ENCODE measurements at regions not wholly inside any gene's neighbourhood (a gene's known extent, or its start where the extent isn't known, plus 50 kb on each side); places are given as distances from the start of the nearest gene placed in this dataset.
A peak's percentile ranks its signal among the peaks of the same experiment; 100 is the strongest.

DNA sequence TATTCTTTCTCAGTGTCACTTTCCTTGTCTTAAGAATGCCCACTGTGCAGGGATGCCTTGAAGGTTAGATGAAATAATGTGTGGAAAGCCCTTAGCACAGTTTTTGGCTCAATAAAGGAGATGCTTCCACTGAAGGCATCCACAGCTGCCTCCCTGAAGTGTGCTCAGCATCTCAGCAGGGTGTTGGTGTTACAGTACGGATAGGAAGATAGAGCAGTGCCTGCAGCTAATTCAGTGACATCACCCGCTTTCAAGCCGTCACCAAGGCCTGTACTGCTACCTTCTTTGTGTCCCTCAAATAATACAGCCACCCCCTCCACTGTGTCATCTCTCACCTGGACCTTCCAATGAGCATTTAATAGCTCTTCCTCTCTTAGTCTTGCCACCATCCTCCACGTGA, 59.0 kb downstream of the NDUFS5 start:
- no peak overlapping the region for H3K27ac Mint-ChIP-seq
- ATAC-seq (ENCODE audit: low read depth): no peak
- DNase-seq: no peak
- no peaks in the 10 kb centered on the region for H3K9me3 Mint-ChIP-seq
- peaks cover 5% of the 10 kb centered on the region for H3K4me1 Mint-ChIP-seq
- no peak overlapping the region for H3K4me3 Mint-ChIP-seq
- POLR2A ChIA-PET: no interaction called here
- no peaks in the 10 kb centered on the region for H3K36me3 Mint-ChIP-seq
- H3K27me3 Mint-ChIP-seq: peaks cover 36% of the 10 kb centered on the region

DNA sequence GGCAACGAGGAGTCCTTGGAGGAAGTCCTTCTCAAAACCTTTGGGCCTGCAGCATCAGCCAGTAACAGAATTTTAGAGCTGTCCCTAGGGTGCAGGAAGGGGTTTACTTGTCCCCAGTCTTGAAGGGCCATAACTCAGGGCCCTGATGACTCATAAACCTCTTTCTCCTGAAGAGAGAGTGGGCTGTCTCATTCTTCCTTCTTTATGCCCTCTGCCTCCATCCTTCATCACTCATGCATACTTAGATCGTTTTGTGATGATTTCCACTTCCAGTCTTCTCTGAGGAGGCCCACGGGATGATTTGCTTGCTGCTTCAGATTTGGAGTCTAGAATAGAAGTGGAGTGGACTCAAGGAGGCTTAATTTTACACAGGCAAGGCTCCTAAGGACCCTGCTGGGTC, 60.2 kb downstream of the NDUFS5 start:
- ATAC-seq (ENCODE audit: low read depth): no peak
- no peak overlapping the region for H3K27ac Mint-ChIP-seq

DNA sequence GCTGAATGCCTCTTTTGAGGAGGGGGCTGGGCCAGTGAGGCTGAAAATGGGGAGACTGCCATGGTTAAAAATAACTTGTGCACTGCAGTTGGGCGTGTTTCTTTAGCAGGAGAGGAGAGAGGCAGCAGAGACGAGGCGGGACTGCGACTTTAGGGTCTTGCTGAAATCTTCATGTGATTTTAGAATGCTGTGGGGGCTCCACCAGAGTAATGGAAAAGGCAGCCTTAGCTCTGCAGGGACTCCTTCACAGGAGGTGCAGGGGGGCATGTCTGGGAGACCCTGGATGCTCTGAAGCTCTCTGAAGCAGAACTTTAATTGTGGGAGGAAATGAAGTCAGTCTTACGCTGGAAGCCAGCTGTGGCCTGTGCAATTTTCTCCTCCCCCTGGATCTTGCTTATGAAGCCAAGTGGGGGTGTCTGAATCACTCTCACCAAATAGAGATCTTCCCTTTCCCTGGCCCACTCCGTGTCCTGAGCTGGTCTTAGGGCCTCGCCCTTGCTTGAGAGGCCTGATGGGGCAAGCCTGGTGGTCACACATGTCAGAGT, 60.8 kb downstream of the NDUFS5 start:
- no peak overlapping the region for H3K4me3 Mint-ChIP-seq
- no peaks in the 10 kb centered on the region for H3K9me3 Mint-ChIP-seq
- POLR2A ChIA-PET: no interaction called here
- DNase-seq (no peak), ATAC-seq (ENCODE audit: low read depth) (no peak)
- peaks cover 5% of the 10 kb centered on the region for H3K4me1 Mint-ChIP-seq
- no peaks in the 10 kb centered on the region for H3K36me3 Mint-ChIP-seq
- H3K27ac Mint-ChIP-seq: no peak overlapping the region
- H3K27me3 Mint-ChIP-seq: peaks cover 29% of the 10 kb centered on the region

More for the DNA sequence above, 60.2 kb downstream of the NDUFS5 start:
- H3K9me3 Mint-ChIP-seq: no peaks in the 10 kb centered on the region
- no peak for DNase-seq
- H3K4me1 Mint-ChIP-seq: peaks cover 5% of the 10 kb centered on the region
- H3K27me3 Mint-ChIP-seq: peaks cover 29% of the 10 kb centered on the region
- POLR2A ChIA-PET: no interaction called here
- H3K36me3 Mint-ChIP-seq: no peaks in the 10 kb centered on the region
- no peak overlapping the region for H3K4me3 Mint-ChIP-seq

- no peaks in the 10 kb centered on the region for H3K9me3 Mint-ChIP-seq
- POLR2A ChIA-PET: no interaction called here
- peaks cover 6% of the 10 kb centered on the region for H3K4me1 Mint-ChIP-seq
- H3K4me3 Mint-ChIP-seq: no peak overlapping the region
- no peak overlapping the region for H3K27ac Mint-ChIP-seq
- H3K36me3 Mint-ChIP-seq: no peaks in the 10 kb centered on the region
- ATAC-seq (ENCODE audit: low read depth) (no peak), DNase-seq (no peak)
- peaks cover 24% of the 10 kb centered on the region for H3K27me3 Mint-ChIP-seq
Measured at GRCh38 chr1:39087435-39087834, 61.3 kb downstream of the NDUFS5 start.

DNA sequence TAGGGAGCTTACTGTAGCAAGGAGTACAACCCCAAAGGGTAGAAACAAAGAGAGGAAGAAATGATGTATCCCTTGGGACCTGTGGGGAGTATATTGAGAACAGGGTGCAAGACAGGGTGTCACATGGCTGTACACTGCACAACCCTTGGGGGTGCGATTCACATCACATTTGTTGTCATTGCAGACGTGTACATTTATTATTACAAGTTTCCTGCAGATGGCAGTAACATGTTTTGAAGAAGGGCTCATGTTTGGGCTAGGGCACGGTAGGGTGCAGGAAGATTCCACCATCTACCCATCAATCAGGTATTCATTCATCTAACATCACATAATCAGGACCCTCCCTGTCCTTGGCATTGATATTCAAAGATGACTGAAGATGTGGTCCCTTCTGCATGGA, 62.5 kb downstream of the NDUFS5 start:
- Mint-ChIP-seq H3K27ac (no peak overlapping the region), H3K36me3 (no peaks in the 10 kb centered on the region), H3K27me3 (peaks cover 11% of the 10 kb centered on the region), H3K4me1 (peaks cover 7% of the 10 kb centered on the region), H3K4me3 (no peak overlapping the region), H3K9me3 (no peaks in the 10 kb centered on the region)
- ATAC-seq (ENCODE audit: low read depth) (no peak), DNase-seq (no peak)
- POLR2A ChIA-PET: no interaction called here

DNA sequence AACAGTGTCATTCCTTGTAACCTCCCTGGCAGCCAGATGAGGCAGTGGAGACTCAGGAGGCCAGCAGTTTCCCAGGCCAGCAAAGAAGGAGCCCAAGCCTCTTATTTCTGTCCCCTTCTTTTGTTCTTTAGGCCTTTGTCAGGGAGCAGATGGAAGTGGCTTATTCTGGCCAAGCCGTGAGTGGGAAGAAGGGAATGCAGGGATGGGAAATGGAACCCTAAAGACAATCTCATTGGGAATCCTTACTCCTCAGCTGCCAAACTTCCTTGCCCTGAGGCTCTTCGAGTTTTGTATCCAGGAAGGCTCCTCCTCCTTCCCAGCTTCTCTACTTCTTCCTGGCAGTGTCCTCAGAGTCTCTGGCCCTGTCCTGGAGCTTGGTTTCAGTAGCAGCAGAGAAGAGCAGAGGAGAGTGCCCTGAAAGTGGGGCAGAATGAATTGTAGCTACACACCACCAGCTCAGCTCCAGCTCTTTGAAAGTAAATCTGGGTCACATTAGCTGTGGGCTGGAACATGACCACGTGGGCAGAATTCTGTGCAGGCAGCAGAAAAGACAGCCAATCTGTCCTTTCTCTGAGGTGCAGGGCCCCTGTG, 63.9 kb downstream of the NDUFS5 start:
- Mint-ChIP-seq H3K27me3 (no peaks in the 10 kb centered on the region), H3K27ac (no peak overlapping the region), H3K4me1 (peaks cover 7% of the 10 kb centered on the region), H3K9me3 (no peaks in the 10 kb centered on the region), H3K4me3 (no peak overlapping the region), H3K36me3 (no peaks in the 10 kb centered on the region)
- ATAC-seq (ENCODE audit: low read depth) (no peak), DNase-seq (no peak)
- POLR2A ChIA-PET: no interaction called here

GRCh38 chr1:39090757-39091380, 64.7 kb downstream of the NDUFS5 start:
- ATAC-seq (ENCODE audit: low read depth) (no peak), DNase-seq (no peak)
- Mint-ChIP-seq H3K27ac (no peak overlapping the region), H3K4me3 (no peak overlapping the region), H3K27me3 (no peaks in the 10 kb centered on the region), H3K4me1 (peaks cover 7% of the 10 kb centered on the region), H3K36me3 (no peaks in the 10 kb centered on the region), H3K9me3 (no peaks in the 10 kb centered on the region)
- POLR2A ChIA-PET: interaction anchor here (0.6 kb wide), 1 partner anchor 63 kb away, joined by 3 read pairs; no protein-coding TSS in a partner anchor

DNA sequence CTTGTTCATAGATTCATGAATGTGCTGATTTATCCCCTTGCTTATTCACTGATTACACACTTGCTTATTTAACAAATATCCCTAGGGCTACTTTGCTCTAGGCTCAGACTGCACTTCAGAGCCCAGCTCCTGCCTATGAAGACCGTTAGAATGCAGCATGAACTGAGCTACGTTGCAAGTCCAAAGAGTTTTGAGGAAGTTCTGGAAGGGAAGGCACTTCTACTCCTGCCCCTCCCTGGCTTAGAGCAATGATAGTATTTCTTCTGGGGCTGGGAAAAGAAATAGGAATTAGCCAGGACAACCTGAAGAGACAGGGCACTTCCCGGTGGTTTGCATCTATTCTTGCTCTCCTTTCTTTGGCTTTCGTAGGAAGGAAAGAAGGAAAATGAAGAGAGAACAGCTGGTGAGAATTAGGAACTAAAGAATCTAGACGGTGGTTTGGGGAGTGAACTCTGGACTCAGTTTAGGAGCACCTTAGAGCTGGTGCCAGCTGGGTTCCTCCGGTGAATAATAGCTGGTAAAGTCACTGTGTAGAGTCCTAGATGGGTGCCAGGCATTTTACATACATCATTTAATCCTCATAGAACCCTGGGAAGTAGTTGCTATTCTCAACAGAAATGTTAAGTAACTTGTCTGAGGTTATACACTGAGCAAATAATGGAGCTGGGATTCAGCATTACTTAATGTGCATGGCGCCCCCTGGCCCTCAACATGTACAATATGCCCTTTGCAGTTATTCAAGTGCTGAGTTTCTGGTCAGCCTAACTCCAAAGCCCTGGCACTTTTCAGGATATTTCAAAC, 65.9 kb downstream of the NDUFS5 start:
- DNase-seq: peak; percentile 62
- POLR2A ChIA-PET: no interaction called here
- Mint-ChIP-seq H3K9me3 (no peaks in the 10 kb centered on the region), H3K4me3 (no peak overlapping the region), H3K4me1 (peaks cover 5% of the 10 kb centered on the region), H3K27ac (no peak overlapping the region), H3K27me3 (peaks cover 2% of the 10 kb centered on the region), H3K36me3 (no peaks in the 10 kb centered on the region)
- ATAC-seq (ENCODE audit: low read depth): peak; percentile 74

DNA sequence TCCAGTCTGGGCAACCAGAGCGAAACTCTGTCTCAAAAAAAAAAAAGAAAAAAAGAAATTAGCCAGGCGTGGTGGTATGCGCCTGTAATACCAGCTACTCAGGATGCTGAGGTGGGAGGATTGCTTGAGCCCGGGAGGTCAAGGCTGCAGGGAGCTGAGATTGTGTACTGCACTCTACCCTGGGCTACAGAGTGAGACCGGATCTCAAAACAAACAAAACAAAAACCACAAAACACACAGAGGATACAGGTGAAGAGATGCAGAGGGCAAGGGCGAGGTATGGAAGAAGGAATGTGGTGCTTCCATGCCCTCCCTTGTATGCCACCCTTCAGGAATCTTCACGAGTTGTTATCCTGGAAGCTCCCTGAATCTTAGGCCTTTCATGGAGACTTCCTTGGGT, 68.5 kb downstream of the NDUFS5 start:
- H3K4me3 Mint-ChIP-seq: no peak overlapping the region
- POLR2A ChIA-PET: no interaction called here
- no peak for ATAC-seq (ENCODE audit: low read depth)

DNA sequence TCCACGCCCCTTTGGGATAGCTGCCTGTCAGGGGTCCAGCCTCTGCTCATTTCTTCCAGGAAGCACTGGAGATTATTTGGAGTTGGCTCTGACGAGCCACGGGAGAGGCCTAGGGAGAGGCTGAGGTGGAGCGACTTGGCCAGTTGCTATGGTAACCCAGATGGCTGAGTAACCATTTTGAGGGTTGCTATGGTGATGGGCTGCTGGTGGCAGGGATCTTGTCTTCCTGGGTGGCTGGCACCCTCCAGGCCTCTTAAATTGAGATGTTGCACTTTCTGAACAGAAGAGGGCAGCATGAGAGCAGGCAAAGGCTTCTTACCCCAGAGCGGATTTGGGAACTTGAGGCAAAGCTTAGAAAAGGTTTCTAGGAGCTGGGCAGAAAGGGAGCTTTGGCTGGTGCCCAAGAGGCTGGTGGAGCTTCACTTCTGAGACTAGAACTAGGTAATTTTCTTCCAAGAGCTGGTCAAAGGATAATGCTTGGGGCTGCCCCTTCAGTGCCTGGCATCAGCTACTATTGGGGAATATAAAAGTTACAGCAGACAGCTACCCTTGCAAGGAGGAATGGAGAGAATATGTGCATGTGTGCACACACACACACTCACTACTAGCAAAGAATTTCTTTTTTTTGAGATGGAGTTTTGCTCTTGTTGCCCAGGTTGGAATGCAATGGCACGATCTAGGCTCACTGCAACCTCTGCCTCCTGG, 72.5 kb downstream of the NDUFS5 start:
- Mint-ChIP-seq H3K9me3 (no peaks in the 10 kb centered on the region), H3K27ac (no peak overlapping the region), H3K27me3 (peaks cover 2% of the 10 kb centered on the region), H3K4me3 (no peak overlapping the region), H3K4me1 (peaks cover 20% of the 10 kb centered on the region), H3K36me3 (no peaks in the 10 kb centered on the region)
- POLR2A ChIA-PET: no interaction called here
- DNase-seq (peak; percentile 49), ATAC-seq (ENCODE audit: low read depth) (peak; percentile 72)

More for the DNA sequence above, 68.5 kb downstream of the NDUFS5 start:
- H3K36me3 Mint-ChIP-seq: no peaks in the 10 kb centered on the region
- no peak overlapping the region for H3K27ac Mint-ChIP-seq
- no peaks in the 10 kb centered on the region for H3K9me3 Mint-ChIP-seq
- H3K27me3 Mint-ChIP-seq: peaks cover 2% of the 10 kb centered on the region
- DNase-seq: no peak
- peaks cover 7% of the 10 kb centered on the region for H3K4me1 Mint-ChIP-seq

DNA sequence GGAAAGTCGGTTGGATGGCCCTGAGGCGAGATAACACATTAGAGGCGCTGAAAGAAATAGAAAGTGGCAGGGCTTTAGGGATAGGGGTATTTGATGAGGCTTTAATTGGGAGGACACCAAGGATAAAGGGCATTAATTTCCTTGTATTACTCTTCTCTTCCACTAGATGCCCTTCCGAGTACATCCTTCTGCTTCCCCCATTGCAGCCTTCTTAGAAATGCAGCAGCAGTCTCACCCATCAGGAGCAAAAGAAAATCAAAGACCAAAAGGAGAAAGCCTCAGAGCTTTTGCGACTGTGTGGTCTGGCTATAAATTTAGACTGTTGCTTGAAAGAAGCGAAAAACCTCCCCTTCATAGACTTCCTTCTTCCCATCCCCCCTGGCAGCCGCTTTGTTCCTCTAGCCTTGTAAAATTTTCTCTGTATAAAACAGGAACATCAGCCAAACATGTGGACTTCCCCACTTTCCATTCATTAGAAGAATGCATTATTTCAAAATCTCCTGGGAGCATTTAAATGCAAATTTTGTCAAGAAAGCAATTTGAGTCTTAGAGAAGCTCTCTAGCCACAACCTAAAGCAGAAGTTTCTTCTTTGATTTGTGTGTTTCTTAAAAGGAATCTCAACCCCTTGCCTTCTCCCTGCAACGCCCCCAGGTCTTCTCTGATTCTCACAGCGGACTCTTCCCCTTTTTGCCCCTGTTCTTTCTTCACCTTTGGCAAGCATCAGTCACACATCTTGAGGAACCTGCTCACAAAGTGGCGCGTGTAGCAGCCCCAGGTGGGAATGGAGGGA, 76.6 kb downstream of the NDUFS5 start:
- Mint-ChIP-seq H3K27ac (peak overlapping the region; percentile 31), H3K4me1 (peaks cover 29% of the 10 kb centered on the region), H3K36me3 (no peaks in the 10 kb centered on the region), H3K4me3 (peak overlapping the region; percentile 43), H3K9me3 (no peaks in the 10 kb centered on the region), H3K27me3 (peaks cover 3% of the 10 kb centered on the region)
- DNase-seq (no peak), ATAC-seq (ENCODE audit: low read depth) (peak; percentile 36)
- POLR2A ChIA-PET: interaction anchor here (1.3 kb wide), 1 partner anchor 89 kb away, joined by 3 read pairs; no protein-coding TSS in a partner anchor

- peak overlapping the region; percentile 48 for H3K4me3 Mint-ChIP-seq
- peaks cover 3% of the 10 kb centered on the region for H3K27me3 Mint-ChIP-seq
- ATAC-seq (ENCODE audit: low read depth) (no peak), DNase-seq (no peak)
- H3K36me3 Mint-ChIP-seq: no peaks in the 10 kb centered on the region
- no peaks in the 10 kb centered on the region for H3K9me3 Mint-ChIP-seq
- peaks cover 28% of the 10 kb centered on the region for H3K4me1 Mint-ChIP-seq
- peak overlapping the region; percentile 31 for H3K27ac Mint-ChIP-seq
- POLR2A ChIA-PET: interaction anchor here (1.3 kb wide), 1 partner anchor 88 kb away, joined by 3 read pairs; no protein-coding TSS in a partner anchor
Measured at GRCh38 chr1:39103328-39104157, 77.4 kb downstream of the NDUFS5 start.

Measured in activated naive CD8-positive, alpha-beta T cell treated with anti-CD3 and anti-CD28 coated beads, Interleukin-2, amount 10 ng/mL, durations not matched to agents 7 days and 5 days (primary cell).